Transverse colon (tissue), 3 donors: ENCODE measurements at regions not wholly inside any gene's neighbourhood (a gene's known extent, or its start where the extent isn't known, plus 50 kb on each side); places are given as distances from the start of the nearest gene placed in this dataset.

Experiments used
- EP300 ChIP-seq: sonication (generic); formaldehyde crosslinking; IDR thresholded peaks from one replicate; pipeline ENCODE4 v1.6.1; 2017; ENCODE audit warnings: antibody characterized with exemption, low read depth
- POLR2A ChIP-seq: fragments of 450-650 bp; IDR thresholded peaks from one replicate; pipeline ENCODE4 v1.6.1; 2016; ENCODE audit warnings: antibody characterized with exemption, mild to moderate bottlenecking, moderate library complexity
- TF ChIP-seq, protein P1 (sequence below), 5 experiments: fragments of 200-600 bp in 3 of 5; fragments of 450-650 bp in 2 of 5; sonication (generic) in 3 of 5; IDR thresholded peaks; 1 replicate in 2 of 5; 2 replicates in 3 of 5; pipeline ENCODE4 v1.5.1; 2016 to 2017; ENCODE audit warnings: antibody characterized with exemption in 5 of 5, inconsistent platforms in 3 of 5, mild to moderate bottlenecking in 2 of 5, moderate library complexity in 1 of 5

DNA sequence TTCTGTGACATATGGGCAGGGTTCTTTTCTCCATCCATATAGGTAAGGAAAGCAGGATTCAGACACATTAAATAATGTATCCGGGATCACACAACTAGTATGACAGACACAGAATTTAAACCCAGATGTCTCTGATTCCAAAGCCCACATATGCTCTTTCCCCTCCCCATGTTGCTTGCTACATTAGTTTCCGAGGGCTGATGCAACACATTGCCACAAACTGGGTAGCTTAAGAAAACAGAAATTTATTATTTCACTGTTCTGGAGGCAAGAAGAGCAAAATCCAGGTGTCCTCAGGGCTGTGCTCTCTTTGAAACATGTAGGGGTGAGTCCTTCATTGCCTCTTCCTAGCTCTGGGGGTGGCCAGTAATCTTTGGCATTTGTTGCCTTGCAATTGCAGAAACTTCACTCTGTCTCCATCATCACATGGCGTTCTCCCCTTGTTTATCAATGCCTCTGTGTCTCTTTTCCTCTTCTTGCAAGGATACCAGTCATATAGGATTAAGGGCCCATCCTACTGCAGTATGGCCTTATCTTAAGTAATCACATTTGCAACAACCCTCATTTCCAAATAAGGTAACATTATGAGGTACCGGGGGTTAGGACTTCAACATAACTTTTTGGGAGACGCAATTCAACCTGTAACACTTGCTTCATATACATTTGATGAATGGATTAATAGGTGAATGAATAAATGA lies 83.0 kb upstream of the CCND2 start:
- TF ChIP-seq, protein P1, sequence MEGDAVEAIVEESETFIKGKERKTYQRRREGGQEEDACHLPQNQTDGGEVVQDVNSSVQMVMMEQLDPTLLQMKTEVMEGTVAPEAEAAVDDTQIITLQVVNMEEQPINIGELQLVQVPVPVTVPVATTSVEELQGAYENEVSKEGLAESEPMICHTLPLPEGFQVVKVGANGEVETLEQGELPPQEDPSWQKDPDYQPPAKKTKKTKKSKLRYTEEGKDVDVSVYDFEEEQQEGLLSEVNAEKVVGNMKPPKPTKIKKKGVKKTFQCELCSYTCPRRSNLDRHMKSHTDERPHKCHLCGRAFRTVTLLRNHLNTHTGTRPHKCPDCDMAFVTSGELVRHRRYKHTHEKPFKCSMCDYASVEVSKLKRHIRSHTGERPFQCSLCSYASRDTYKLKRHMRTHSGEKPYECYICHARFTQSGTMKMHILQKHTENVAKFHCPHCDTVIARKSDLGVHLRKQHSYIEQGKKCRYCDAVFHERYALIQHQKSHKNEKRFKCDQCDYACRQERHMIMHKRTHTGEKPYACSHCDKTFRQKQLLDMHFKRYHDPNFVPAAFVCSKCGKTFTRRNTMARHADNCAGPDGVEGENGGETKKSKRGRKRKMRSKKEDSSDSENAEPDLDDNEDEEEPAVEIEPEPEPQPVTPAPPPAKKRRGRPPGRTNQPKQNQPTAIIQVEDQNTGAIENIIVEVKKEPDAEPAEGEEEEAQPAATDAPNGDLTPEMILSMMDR (IDR thresholded peaks at IDR 0.05): no peak
- TF ChIP-seq EP300 (no peak), POLR2A (no peak)
